Prostate gland (tissue), 2 donors: ENCODE measurements at regions not wholly inside any gene's neighbourhood (a gene's known extent, or its start where the extent isn't known, plus 50 kb on each side); places are given as distances from the start of the nearest gene placed in this dataset.

Experiments used
- DNase-seq: peaks from one replicate; pipeline ENCODE4 v3.0.0-alpha.2; 2019; ENCODE audit warnings: low spot score
- H3K27ac ChIP-seq, 2 donors: fragments of 200-600 bp; sonication (generic); 2 replicates each; pipeline ENCODE4 v1.5.1; 2017 to 2019
- H3K27me3 ChIP-seq: fragments of 200-600 bp; sonication (generic); replicated peaks from 2 replicates; pipeline ENCODE4 v1.5.1; 2019; ENCODE audit not compliant: insufficient read depth
- H3K36me3 ChIP-seq, 2 donors: fragments of 200-600 bp; sonication (generic); 1 replicate in 1 of 2; 2 replicates in 1 of 2; pipeline versions ENCODE4 v1.5.1 to v1.8.1; 2017 to 2019
- H3K4me1 ChIP-seq: fragments of 200-600 bp; sonication (generic); replicated peaks from 2 replicates; pipeline ENCODE4 v1.5.1; 2019
- H3K4me3 ChIP-seq, 2 donors: fragments of 200-600 bp; sonication (generic); 2 replicates each; pipeline ENCODE4 v1.5.1; 2017 to 2019
- H3K9me3 ChIP-seq: fragments of 200-600 bp; sonication (generic); 2 replicates; pipeline ENCODE4 v1.5.1; 2017
- CTCF ChIP-seq, 4 experiments: fragments of 200-600 bp in 2 of 4; fragments of 450-650 bp in 2 of 4; sonication (generic) in 2 of 4; IDR thresholded peaks; 1 replicate in 3 of 4; 2 replicates in 1 of 4; pipeline ENCODE4 v1.5.1; 2016 to 2019; ENCODE audit warnings: antibody characterized with exemption in 4 of 4, mild to moderate bottlenecking in 2 of 4, moderate library complexity in 2 of 4
- POLR2A ChIP-seq: fragments of 450-650 bp; IDR thresholded peaks from one replicate; pipeline ENCODE4 v1.6.1; 2016; ENCODE audit warnings: antibody characterized with exemption, mild to moderate bottlenecking
- POLR2AphosphoS5 ChIP-seq: sonication (generic); formaldehyde crosslinking; IDR thresholded peaks from one replicate; pipeline ENCODE4 v1.6.1; 2017; ENCODE audit warnings: antibody characterized with exemption
- WGBS: methylation state at CpG from one replicate; pipeline ENCODE4 v1.1.5; 2018; 5-methylcytosine and 5-hydroxymethylcytosine counted together
- intact Hi-C: fragments of 100-400 bp; cut with DNase I; formaldehyde crosslinking; loops from one replicate; pipeline ENCODE4 v1.14.2; 2022

GRCh38 chr5:125257057-125257972 lies 510.9 kb upstream of the ZNF608 start:
- no peaks in the 10 kb centered on the region for H3K9me3 ChIP-seq
- H3K27me3 ChIP-seq = no peaks in the 10 kb centered on the region
- 83% methylated on average over 4 of the region's 4 CpGs for WGBS
- no peak overlapping the region for H3K27ac ChIP-seq
- H3K4me1 ChIP-seq = no peaks in the 10 kb centered on the region
- H3K4me3 ChIP-seq = no peak overlapping the region
- no peaks in the 10 kb centered on the region for H3K36me3 ChIP-seq
- intact Hi-C loops = no loop called here
- DNase-seq = no peak
- TF ChIP-seq POLR2A = no peak
- no peak for TF ChIP-seq POLR2AphosphoS5
- TF ChIP-seq CTCF (IDR thresholded peaks at IDR 0.05) = no peak

- intact Hi-C loops = no loop called here
- Histone ChIP-seq H3K4me3 (no peak overlapping the region), H3K36me3 (no peaks in the 10 kb centered on the region), H3K9me3 (no peaks in the 10 kb centered on the region), H3K27me3 (no peaks in the 10 kb centered on the region), H3K27ac (no peak overlapping the region), H3K4me1 (no peaks in the 10 kb centered on the region)
- TF ChIP-seq POLR2AphosphoS5 = no peak
- no peak for DNase-seq
Measured at GRCh38 chr5:125257997-125258396, 511.6 kb upstream of the ZNF608 start.

GRCh38 chr5:125258615-125259014 lies 512.2 kb upstream of the ZNF608 start:
- no peaks in the 10 kb centered on the region for H3K27me3 ChIP-seq
- no peaks in the 10 kb centered on the region for H3K36me3 ChIP-seq
- intact Hi-C loops = no loop called here
- no peaks in the 10 kb centered on the region for H3K4me1 ChIP-seq
- no peak overlapping the region for H3K4me3 ChIP-seq
- 72% methylated on average over 2 of the region's 2 CpGs for WGBS
- TF ChIP-seq POLR2AphosphoS5 (no peak), CTCF (IDR thresholded peaks at IDR 0.05) (no peak), POLR2A (no peak)
- no peak overlapping the region for H3K27ac ChIP-seq
- DNase-seq = no peak
- H3K9me3 ChIP-seq = no peaks in the 10 kb centered on the region

GRCh38 chr5:125261505-125262250 lies 515.2 kb upstream of the ZNF608 start:
- Histone ChIP-seq H3K27ac (no peak overlapping the region), H3K4me3 (no peak overlapping the region), H3K9me3 (no peaks in the 10 kb centered on the region), H3K27me3 (no peaks in the 10 kb centered on the region), H3K4me1 (no peaks in the 10 kb centered on the region), H3K36me3 (no peaks in the 10 kb centered on the region)
- no peak for TF ChIP-seq POLR2A
- TF ChIP-seq CTCF (IDR thresholded peaks at IDR 0.05) = no peak
- TF ChIP-seq POLR2AphosphoS5 = no peak
- intact Hi-C loops = no loop called here
- 94% methylated on average over 2 of the region's 2 CpGs for WGBS
- no peak for DNase-seq

- intact Hi-C loops = no loop called here
- WGBS = 92% methylated on average over 4 of the region's 4 CpGs
Measured at GRCh38 chr5:125262782-125263181, 516.3 kb upstream of the ZNF608 start.

More at GRCh38 chr5:125262782-125263181, 516.3 kb upstream of the ZNF608 start:
- Histone ChIP-seq H3K4me1 (no peaks in the 10 kb centered on the region), H3K27ac (no peak overlapping the region), H3K9me3 (no peaks in the 10 kb centered on the region), H3K36me3 (no peaks in the 10 kb centered on the region), H3K27me3 (no peaks in the 10 kb centered on the region), H3K4me3 (no peak overlapping the region)
- TF ChIP-seq POLR2AphosphoS5 = no peak
- no peak for TF ChIP-seq POLR2A
- TF ChIP-seq CTCF (IDR thresholded peaks at IDR 0.05) = no peak
- no peak for DNase-seq
